ENCODE measurements at regions not wholly inside any gene's neighbourhood (a gene's known extent, or its start where the extent isn't known, plus 50 kb on each side); places are given as distances from the start of the nearest gene placed in this dataset.
"Not testable (repeated sequence)": the region's sequence is repeated elsewhere in the genome, so short reads cannot be mapped to it uniquely, and the experiment has no call there.

DNA sequence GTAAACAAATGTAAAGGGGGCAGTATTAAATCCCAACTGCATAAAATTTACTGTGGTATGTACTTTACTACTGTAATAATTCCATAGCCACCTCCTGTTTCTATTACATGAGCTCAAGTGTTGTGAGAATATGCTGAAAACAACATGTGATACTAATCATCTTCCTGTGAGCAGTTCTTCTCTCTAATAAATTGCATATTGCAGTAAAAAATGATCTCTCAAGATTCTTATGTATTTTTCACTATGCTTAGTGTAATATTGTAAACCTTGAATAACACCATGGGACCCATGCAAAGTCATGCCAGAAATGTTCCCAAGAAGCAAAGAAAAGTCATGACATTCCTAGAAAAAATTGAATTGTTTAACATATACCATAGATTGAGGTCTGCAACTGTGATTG, 133.0 kb upstream of the ATXN1 start:
- no peak for TF ChIP-seq RAD21 (IDR thresholded peaks at IDR 0.05; ENCODE audit: low read length)
- no peak for TF ChIP-seq FOS (IDR thresholded peaks at IDR 0.05; ENCODE audit: low read depth, low read length)
- no peak for TF ChIP-seq CEBPB (IDR thresholded peaks at IDR 0.05; ENCODE audit: low read depth, low read length)
- no peak for TF ChIP-seq MAZ (IDR thresholded peaks at IDR 0.05; ENCODE audit: borderline replicate concordance, low read depth, low read length)
- no peak for TF ChIP-seq MAFK (IDR thresholded peaks at IDR 0.05; ENCODE audit: low read depth, low read length)
- no peak for TF ChIP-seq CHD1 (IDR thresholded peaks at IDR 0.05; ENCODE audit: low read depth, low read length)
- TF ChIP-seq NFE2L2 (IDR thresholded peaks at IDR 0.05; ENCODE audit: low read depth, low read length): no peak
- TF ChIP-seq RFX5 (IDR thresholded peaks at IDR 0.05; ENCODE audit: low read depth, low read length): no peak
- DNase-seq: no peak
- in situ Hi-C loops (cut with MboI; ENCODE audit: low sequenced_read_pairs): no loop called here
- Histone ChIP-seq H3K56ac (ENCODE audit: extremely low read depth, insufficient read depth, low read length) (no peak overlapping the region), H3K36me3 (ENCODE audit: control insufficient read depth, insufficient read depth, low read length) (no peaks in the 10 kb centered on the region), H4K8ac (ENCODE audit: low read depth in 2 of 2, low read length in 2 of 2) (no peak overlapping the region), H2BK15ac (ENCODE audit: low read depth, low read length) (no peak overlapping the region), H3K18ac (ENCODE audit: low read depth, low read length) (no peak overlapping the region), H2AK5ac (ENCODE audit: low read depth, low read length) (no peak overlapping the region), H3K14ac (replicated peaks; ENCODE audit: low read depth, low read length) (no peak overlapping the region), H3K4me2 (ENCODE audit: low read depth, low read length) (no peak overlapping the region), H3K9me1 (ENCODE audit: insufficient read depth, low read length) (no peaks in the 10 kb centered on the region), H3K9me3 (ENCODE audit: control insufficient read depth, insufficient read depth, low read length) (peaks cover 5% of the 10 kb centered on the region; the same call in 1 of the 2 replicates), H3K79me1 (ENCODE audit: low read depth in 1 of 2, low read length in 2 of 2) (no peaks in the 10 kb centered on the region), H2BK20ac (ENCODE audit: low read depth, low read length) (no peak overlapping the region), H4K20me1 (ENCODE audit: insufficient read depth, low read length) (no peaks in the 10 kb centered on the region), H4K91ac (ENCODE audit: insufficient read depth, low read depth, low read length) (no peak overlapping the region), H3K27me3 (ENCODE audit: control insufficient read depth, insufficient read depth, low read length) (no peaks in the 10 kb centered on the region), H2AK9ac (replicated peaks; ENCODE audit: low read depth, low read length, poor library complexity) (no peak overlapping the region), H3K4me1 (ENCODE audit: control insufficient read depth, insufficient read depth, low read length) (no peaks in the 10 kb centered on the region), H2AFZ (replicated peaks; ENCODE audit: low read length, poor library complexity) (no peak overlapping the region), H3K23ac (ENCODE audit: low read depth, low read length) (no peak overlapping the region), H2BK120ac (ENCODE audit: low read depth, low read length) (no peak overlapping the region), H4K5ac (ENCODE audit: low read depth, low read length) (no peak overlapping the region), H3K27ac (ENCODE audit: insufficient read depth, low read length) (no peak overlapping the region), H3K4me3 (ENCODE audit: insufficient read depth, low read depth, low read length) (no peak overlapping the region), H3K4ac (ENCODE audit: low read depth, low read length) (no peak overlapping the region), H2BK5ac (ENCODE audit: low read depth, low read length, poor library complexity, severe bottlenecking) (no peak overlapping the region), H3K9ac (ENCODE audit: low read depth, low read length) (no peak overlapping the region)
- ChIA-PET POLR2A (ENCODE audit: unreplicated experiment) (no interaction called here), CTCF (no interaction called here)
- ATAC-seq (ENCODE audit: low read depth): no peak
- dilution Hi-C loops (cut with HindIII; ENCODE audit: low sequenced_read_pairs, unreplicated experiment): no loop called here
- intact Hi-C loops (cut with micrococcal nuclease): no loop called here
- BruUV-seq (replicated peaks): no TSS peak

DNA sequence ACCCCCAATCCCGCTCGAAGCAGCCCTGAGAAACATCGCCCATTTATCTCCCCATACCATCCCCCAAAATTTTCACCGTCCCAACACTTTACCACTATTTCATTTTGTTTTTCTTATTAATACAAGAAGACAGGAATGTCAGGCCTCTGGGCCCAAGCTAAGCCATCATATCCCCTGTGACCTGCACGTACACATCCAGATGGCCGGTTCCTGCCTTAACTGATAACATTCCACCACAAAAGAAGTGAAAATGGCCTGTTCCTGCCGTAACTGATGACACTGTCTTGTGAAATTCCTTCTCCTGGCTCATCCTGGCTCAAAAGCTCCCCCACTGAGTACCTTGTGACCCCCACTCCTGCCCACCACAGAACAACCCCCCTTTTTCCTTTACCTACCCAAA, 129.8 kb upstream of the ATXN1 start:
- H3K36me3 ChIP-seq (ENCODE audit: control insufficient read depth, insufficient read depth, low read length); H4K8ac ChIP-seq (ENCODE audit: low read depth in 2 of 2, low read length in 2 of 2); H2BK5ac ChIP-seq (ENCODE audit: low read depth, low read length, poor library complexity, severe bottlenecking); H3K4me2 ChIP-seq (ENCODE audit: low read depth, low read length); H3K14ac ChIP-seq (replicated peaks; ENCODE audit: low read depth, low read length); H2BK20ac ChIP-seq (ENCODE audit: low read depth, low read length); H3K18ac ChIP-seq (ENCODE audit: low read depth, low read length); H3K79me1 ChIP-seq (ENCODE audit: low read depth in 1 of 2, low read length in 2 of 2); H3K4me1 ChIP-seq (ENCODE audit: control insufficient read depth, insufficient read depth, low read length); H4K5ac ChIP-seq (ENCODE audit: low read depth, low read length); H3K27me3 ChIP-seq (ENCODE audit: control insufficient read depth, insufficient read depth, low read length); DNase-seq; H3K9ac ChIP-seq (ENCODE audit: low read depth, low read length); H2AK9ac ChIP-seq (replicated peaks; ENCODE audit: low read depth, low read length, poor library complexity); H2BK15ac ChIP-seq (ENCODE audit: low read depth, low read length); H2AFZ ChIP-seq (replicated peaks; ENCODE audit: low read length, poor library complexity); H3K4me3 ChIP-seq (ENCODE audit: insufficient read depth, low read depth, low read length); H3K27ac ChIP-seq (ENCODE audit: insufficient read depth, low read length); ATAC-seq (ENCODE audit: low read depth); in situ Hi-C loops (cut with MboI; ENCODE audit: low sequenced_read_pairs); H2BK120ac ChIP-seq (ENCODE audit: low read depth, low read length); H3K56ac ChIP-seq (ENCODE audit: extremely low read depth, insufficient read depth, low read length); H3K9me3 ChIP-seq (ENCODE audit: control insufficient read depth, insufficient read depth, low read length); H3K9me1 ChIP-seq (ENCODE audit: insufficient read depth, low read length); dilution Hi-C loops (cut with HindIII; ENCODE audit: low sequenced_read_pairs, unreplicated experiment); intact Hi-C loops (cut with micrococcal nuclease); POLR2A ChIA-PET (ENCODE audit: unreplicated experiment); H3K23ac ChIP-seq (ENCODE audit: low read depth, low read length); H4K20me1 ChIP-seq (ENCODE audit: insufficient read depth, low read length); H3K4ac ChIP-seq (ENCODE audit: low read depth, low read length); H4K91ac ChIP-seq (ENCODE audit: insufficient read depth, low read depth, low read length); BruUV-seq (replicated peaks); H2AK5ac ChIP-seq (ENCODE audit: low read depth, low read length); CTCF ChIA-PET: not testable (repeated sequence)
- 95% methylated on average over 4 of the region's 7 CpGs; no CpG with 5 or more reads in 1 of the 2 experiments for WGBS, 2 experiments (ENCODE audit: extremely low coverage in 2 of 2, insufficient read length in 1 of 2)
